Endodermal cell (in vitro differentiated cells): ENCODE measurements at regions not wholly inside any gene's neighbourhood (a gene's known extent, or its start where the extent isn't known, plus 50 kb on each side); places are given as distances from the start of the nearest gene placed in this dataset.
"Not testable (repeated sequence)": the region's sequence is repeated elsewhere in the genome, so short reads cannot be mapped to it uniquely, and the experiment has no call there.

ENCODE experiments used
- DNase-seq: peaks from one replicate; pipeline ENCODE4 v3.0.0-alpha.2; 2017
- H3K27ac ChIP-seq: 2 replicates; pipeline ENCODE4 v1.5.1; 2013; ENCODE audit warnings: mild to moderate bottlenecking, low read depth, low read length, moderate library complexity
- H3K27me3 ChIP-seq: 2 replicates; pipeline ENCODE4 v1.6.1; 2013; ENCODE audit warnings: mild to moderate bottlenecking, low read length, moderate library complexity; ENCODE audit not compliant: insufficient read depth, control insufficient read depth, poor library complexity, severe bottlenecking
- H3K36me3 ChIP-seq: 2 replicates; pipeline ENCODE4 v1.7.0; 2013; ENCODE audit warnings: mild to moderate bottlenecking, low read length, moderate library complexity; ENCODE audit not compliant: control insufficient read depth, insufficient read depth
- H3K4me1 ChIP-seq: one replicate; pipeline ENCODE4 v1.7.0; 2013; ENCODE audit warnings: low read length; ENCODE audit not compliant: control insufficient read depth, insufficient read depth
- H3K4me3 ChIP-seq: 2 replicates; pipeline ENCODE4 v1.5.1; 2013; ENCODE audit warnings: mild to moderate bottlenecking, low read length, moderate library complexity
- H3K9ac ChIP-seq: 2 replicates; pipeline ENCODE4 v1.6.1; 2013; ENCODE audit warnings: mild to moderate bottlenecking, low read length, moderate library complexity; ENCODE audit not compliant: poor library complexity, severe bottlenecking; ENCODE audit errors: extremely low read depth
- H3K9me3 ChIP-seq: 2 replicates; pipeline ENCODE4 v1.6.1; 2013; ENCODE audit warnings: mild to moderate bottlenecking, low read length, moderate library complexity; ENCODE audit not compliant: control insufficient read depth
- H3K27ac Mint-ChIP-seq: 2 replicates; pipeline ENCODE4 v1.8.0; 2020; ENCODE audit warnings: mixed read lengths
- H3K27me3 Mint-ChIP-seq: 2 replicates; pipeline ENCODE4 v1.8.0; 2021; ENCODE audit warnings: mild to moderate bottlenecking, mixed read lengths; ENCODE audit not compliant: insufficient read depth
- H3K36me3 Mint-ChIP-seq: 2 replicates; pipeline ENCODE4 v1.8.0; 2020; ENCODE audit warnings: low read depth, mixed read lengths
- H3K4me1 Mint-ChIP-seq: 2 replicates; pipeline ENCODE4 v1.8.0; 2020; ENCODE audit warnings: mixed read lengths
- H3K4me3 Mint-ChIP-seq: 2 replicates; pipeline ENCODE4 v1.8.0; 2020; ENCODE audit warnings: mild to moderate bottlenecking, moderate library complexity, mixed read lengths
- H3K9me3 Mint-ChIP-seq: 2 replicates; pipeline ENCODE4 v1.8.0; 2020; ENCODE audit warnings: mild to moderate bottlenecking, mixed read lengths
- WGBS, 2 experiments: methylation state at CpG; one replicate each; pipeline versions ENCODE4 v1.1.5 to v1.1.7; 2013; ENCODE audit warnings: missing lambda C conversion rate in 2 of 2, mixed read lengths in 1 of 2; ENCODE audit not compliant: insufficient coverage in 1 of 2, insufficient read length in 1 of 2; 5-methylcytosine and 5-hydroxymethylcytosine counted together
- TF ChIP-seq, protein P1 (sequence below): fragments of 200-600 bp; sonication (generic); conservative IDR thresholded peaks from 2 replicates; pipeline ENCODE4 v1.5.0; 2021; ENCODE audit warnings: antibody characterized with exemption, mild to moderate bottlenecking

DNA sequence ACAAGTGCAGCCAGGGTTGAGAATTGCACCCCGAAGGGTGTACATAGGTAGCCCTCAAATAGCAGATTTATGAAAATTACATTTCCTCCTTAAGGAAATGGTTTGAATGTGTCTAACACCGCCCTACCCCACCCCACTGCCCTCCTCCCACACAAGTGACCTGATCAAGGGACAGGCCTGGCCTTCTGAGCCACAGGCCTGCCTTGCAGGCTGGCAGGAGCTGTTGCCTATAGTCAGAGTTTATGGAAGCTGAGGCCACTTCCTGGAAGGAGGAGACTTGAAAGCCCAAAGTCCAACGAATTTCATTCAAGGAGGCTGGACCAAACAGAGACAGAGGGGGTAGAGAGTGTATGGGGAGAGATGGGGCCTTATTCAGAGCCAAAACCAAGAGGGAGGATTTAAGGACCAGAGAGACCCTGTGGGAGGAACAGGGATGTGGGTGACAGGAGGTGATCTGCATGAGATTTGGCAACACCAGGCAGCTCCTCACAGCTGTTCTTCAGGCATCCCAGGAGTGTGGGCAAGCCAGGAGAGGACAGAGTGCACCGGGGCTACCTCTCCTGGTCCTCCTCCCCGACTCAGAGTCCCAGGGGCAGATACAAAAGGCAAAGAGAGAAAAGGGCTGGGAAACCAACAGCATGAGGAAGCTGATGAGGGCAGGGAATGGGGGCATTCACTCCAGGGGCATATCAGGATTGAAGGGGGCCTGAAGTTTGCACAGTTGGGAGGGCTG lies 100.4 kb upstream of the HES1 start:
- peaks cover 32% of the 10 kb centered on the region for H3K4me1 Mint-ChIP-seq
- H3K27me3 Mint-ChIP-seq, result peaks cover 2% of the 10 kb centered on the region
- H3K4me3 ChIP-seq, result no peak overlapping the region
- no peak for DNase-seq
- H3K27ac ChIP-seq, result no peak overlapping the region
- H3K27me3 ChIP-seq, result no peaks in the 10 kb centered on the region
- no peak overlapping the region for H3K27ac Mint-ChIP-seq
- no peaks in the 10 kb centered on the region for H3K36me3 Mint-ChIP-seq
- H3K36me3 ChIP-seq, result no peaks in the 10 kb centered on the region
- 82 to 83% methylated on average over 3 to 5 of the region's 5 CpGs for WGBS, 2 experiments
- TF ChIP-seq, protein P1, sequence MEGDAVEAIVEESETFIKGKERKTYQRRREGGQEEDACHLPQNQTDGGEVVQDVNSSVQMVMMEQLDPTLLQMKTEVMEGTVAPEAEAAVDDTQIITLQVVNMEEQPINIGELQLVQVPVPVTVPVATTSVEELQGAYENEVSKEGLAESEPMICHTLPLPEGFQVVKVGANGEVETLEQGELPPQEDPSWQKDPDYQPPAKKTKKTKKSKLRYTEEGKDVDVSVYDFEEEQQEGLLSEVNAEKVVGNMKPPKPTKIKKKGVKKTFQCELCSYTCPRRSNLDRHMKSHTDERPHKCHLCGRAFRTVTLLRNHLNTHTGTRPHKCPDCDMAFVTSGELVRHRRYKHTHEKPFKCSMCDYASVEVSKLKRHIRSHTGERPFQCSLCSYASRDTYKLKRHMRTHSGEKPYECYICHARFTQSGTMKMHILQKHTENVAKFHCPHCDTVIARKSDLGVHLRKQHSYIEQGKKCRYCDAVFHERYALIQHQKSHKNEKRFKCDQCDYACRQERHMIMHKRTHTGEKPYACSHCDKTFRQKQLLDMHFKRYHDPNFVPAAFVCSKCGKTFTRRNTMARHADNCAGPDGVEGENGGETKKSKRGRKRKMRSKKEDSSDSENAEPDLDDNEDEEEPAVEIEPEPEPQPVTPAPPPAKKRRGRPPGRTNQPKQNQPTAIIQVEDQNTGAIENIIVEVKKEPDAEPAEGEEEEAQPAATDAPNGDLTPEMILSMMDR, result no peak
- no peaks in the 10 kb centered on the region for H3K9me3 Mint-ChIP-seq
- H3K4me1 ChIP-seq, result peaks cover 11% of the 10 kb centered on the region
- H3K9me3 ChIP-seq, result no peaks in the 10 kb centered on the region
- no peak overlapping the region for H3K4me3 Mint-ChIP-seq
- H3K9ac ChIP-seq, result no peak overlapping the region

DNA sequence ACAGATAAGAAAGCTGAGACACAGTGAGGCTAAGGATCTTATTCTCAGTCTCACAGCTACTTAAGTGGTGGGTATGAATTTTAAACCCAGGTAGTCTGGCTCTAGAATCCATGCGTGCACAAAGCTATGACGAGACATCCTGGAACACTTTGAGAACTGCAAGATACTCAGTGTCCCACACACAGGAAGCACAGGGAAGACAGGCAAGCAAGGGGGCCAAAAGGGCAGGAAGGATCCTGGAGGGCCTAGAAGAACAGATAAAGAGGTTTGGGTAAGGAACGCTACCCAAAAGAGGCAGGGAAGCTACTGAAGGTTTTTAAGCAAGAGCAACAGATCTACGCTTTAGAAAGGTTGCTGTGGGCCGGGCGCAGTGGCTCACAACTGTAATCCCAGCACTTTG lies 99.1 kb upstream of the HES1 start:
- no peak overlapping the region for H3K27ac ChIP-seq
- H3K4me3 ChIP-seq, result no peak overlapping the region
- H3K9me3 Mint-ChIP-seq, result no peaks in the 10 kb centered on the region
- WGBS, 2 experiments, result 84 to 89% methylated on average over 5 to 6 of the region's 6 CpGs
- H3K27me3 ChIP-seq, result no peaks in the 10 kb centered on the region
- H3K27ac Mint-ChIP-seq, result no peak overlapping the region
- no peaks in the 10 kb centered on the region for H3K36me3 Mint-ChIP-seq
- H3K4me1 Mint-ChIP-seq, result peaks cover 34% of the 10 kb centered on the region
- no peak overlapping the region for H3K9ac ChIP-seq
- H3K27me3 Mint-ChIP-seq, result peaks cover 2% of the 10 kb centered on the region
- TF ChIP-seq, protein P1, result no peak
- no peak for DNase-seq
- no peak overlapping the region for H3K4me3 Mint-ChIP-seq
- no peaks in the 10 kb centered on the region for H3K9me3 ChIP-seq
- H3K36me3 ChIP-seq, result no peaks in the 10 kb centered on the region
- H3K4me1 ChIP-seq, result peaks cover 11% of the 10 kb centered on the region

DNA sequence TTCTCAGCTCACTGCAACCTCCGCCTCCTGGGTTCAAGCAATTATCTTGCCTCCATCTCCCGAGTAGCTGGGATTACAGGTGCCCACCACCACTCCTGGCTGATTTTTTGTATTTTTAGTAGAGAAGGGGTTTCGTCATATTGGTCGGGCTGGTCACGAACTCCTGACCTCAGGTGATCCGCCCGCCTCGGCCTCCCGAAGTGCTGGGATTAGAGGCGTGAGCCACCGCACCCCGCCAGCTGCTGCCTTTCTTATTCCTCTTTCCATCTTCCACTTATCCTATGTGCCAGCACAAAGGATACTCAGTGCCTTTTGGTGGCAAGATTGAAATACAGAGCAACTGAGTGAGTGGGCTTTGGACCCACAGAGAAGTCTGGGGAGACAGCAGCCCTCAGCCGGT lies 97.6 kb upstream of the HES1 start:
- H3K36me3 Mint-ChIP-seq, H3K27me3 ChIP-seq, H3K4me3 Mint-ChIP-seq, H3K4me3 ChIP-seq, H3K27me3 Mint-ChIP-seq, H3K4me1 ChIP-seq, H3K27ac Mint-ChIP-seq, H3K9me3 Mint-ChIP-seq, H3K36me3 ChIP-seq, H3K9me3 ChIP-seq, DNase-seq, H3K27ac ChIP-seq, H3K9ac ChIP-seq: not testable (repeated sequence)
- 88 to 100% methylated on average over 3 to 13 of the region's 13 CpGs for WGBS, 2 experiments
- peaks cover 20% of the 10 kb centered on the region for H3K4me1 Mint-ChIP-seq

DNA sequence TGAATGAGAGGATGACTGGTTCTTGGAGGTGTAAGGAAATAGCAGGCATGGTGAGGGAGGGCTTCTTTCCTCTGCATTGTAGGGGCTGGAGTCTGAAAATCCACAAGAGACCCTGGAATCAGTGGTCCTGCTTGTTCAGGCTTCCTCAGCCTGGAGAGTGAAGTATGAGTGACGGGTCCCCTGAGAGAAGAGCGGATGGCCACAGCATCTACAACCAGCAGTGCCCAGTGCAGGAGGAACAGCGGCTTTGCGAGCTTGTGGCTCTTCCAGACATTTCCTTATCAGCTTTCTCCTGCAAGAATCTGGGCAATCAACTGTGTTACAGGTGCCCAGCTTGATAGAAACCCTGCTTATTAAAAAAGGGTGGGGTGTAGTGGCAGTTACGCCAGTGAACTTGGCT lies 97.0 kb upstream of the HES1 start:
- Histone ChIP-seq H3K36me3 (no peaks in the 10 kb centered on the region), H3K9me3 (no peaks in the 10 kb centered on the region), H3K4me1 (no peaks in the 10 kb centered on the region), H3K27ac (no peak overlapping the region), H3K27me3 (no peaks in the 10 kb centered on the region), H3K4me3 (no peak overlapping the region), H3K9ac (no peak overlapping the region)
- peaks cover 17% of the 10 kb centered on the region for H3K4me1 Mint-ChIP-seq
- no peak overlapping the region for H3K4me3 Mint-ChIP-seq
- no peak for DNase-seq
- no peaks in the 10 kb centered on the region for H3K36me3 Mint-ChIP-seq
- no peak overlapping the region for H3K27ac Mint-ChIP-seq
- TF ChIP-seq, protein P1, result no peak
- WGBS, 2 experiments, result 90 to 92% methylated on average over 4 to 5 of the region's 5 CpGs
- H3K27me3 Mint-ChIP-seq, result peaks cover 4% of the 10 kb centered on the region
- H3K9me3 Mint-ChIP-seq, result no peaks in the 10 kb centered on the region
